ENCODE measurements at regions not wholly inside any gene's neighbourhood (a gene's known extent, or its start where the extent isn't known, plus 50 kb on each side); places are given as distances from the start of the nearest gene placed in this dataset.
"Not testable (repeated sequence)": the region's sequence is repeated elsewhere in the genome, so short reads cannot be mapped to it uniquely, and the experiment has no call there.

GRCh38 chr5:71343994-71344393, 111.5 kb upstream of the BDP1 start:
- not testable (repeated sequence) for DNase-seq

GRCh38 chr5:71372601-71373000, 82.8 kb upstream of the BDP1 start:
- DNase-seq, result not testable (repeated sequence)

- not testable (repeated sequence) for DNase-seq
Observed at GRCh38 chr5:71373054-71373734, 82.3 kb upstream of the BDP1 start.

GRCh38 chr5:71384204-71384603, 71.2 kb upstream of the BDP1 start:
- not testable (repeated sequence) for DNase-seq

- no peak for DNase-seq
Observed at GRCh38 chr5:71384706-71385105, 70.7 kb upstream of the BDP1 start.

GRCh38 chr5:71385208-71385607, 70.2 kb upstream of the BDP1 start:
- DNase-seq, result not testable (repeated sequence)

GRCh38 chr5:71388184-71388583, 67.3 kb upstream of the BDP1 start:
- not testable (repeated sequence) for DNase-seq

GRCh38 chr5:71398400-71398799, 57.1 kb upstream of the BDP1 start:
- peak; percentile 17 for DNase-seq

GRCh38 chr5:71398859-71399258, 56.6 kb upstream of the BDP1 start:
- not testable (repeated sequence) for DNase-seq

GRCh38 chr5:71399443-71399842, 56.0 kb upstream of the BDP1 start:
- not testable (repeated sequence) for DNase-seq

GRCh38 chr5:71400626-71401025, 54.8 kb upstream of the BDP1 start:
- DNase-seq, result not testable (repeated sequence)

GRCh38 chr5:71401150-71401549, 54.3 kb upstream of the BDP1 start:
- not testable (repeated sequence) for DNase-seq

GRCh38 chr5:71401564-71401963, 53.9 kb upstream of the BDP1 start:
- not testable (repeated sequence) for DNase-seq

GRCh38 chr5:71404441-71404840, 51.0 kb upstream of the BDP1 start:
- DNase-seq, result not testable (repeated sequence)

- not testable (repeated sequence) for DNase-seq
Observed at GRCh38 chr5:71404936-71405335, 50.5 kb upstream of the BDP1 start.

Measured in tongue (tissue), 1 donor.